CD4-positive, alpha-beta T cell treated with Interleukin-4 for 1 hour (primary cell): ENCODE measurements at regions not wholly inside any gene's neighbourhood (a gene's known extent, or its start where the extent isn't known, plus 50 kb on each side); places are given as distances from the start of the nearest gene placed in this dataset.
"Not testable (repeated sequence)": the region's sequence is repeated elsewhere in the genome, so short reads cannot be mapped to it uniquely, and the experiment has no call there.

ENCODE experiments used
- DNase-seq, 2 donors: peaks; one replicate each; pipeline ENCODE4 v3.0.0-alpha.2; 2020 to 2022

DNA sequence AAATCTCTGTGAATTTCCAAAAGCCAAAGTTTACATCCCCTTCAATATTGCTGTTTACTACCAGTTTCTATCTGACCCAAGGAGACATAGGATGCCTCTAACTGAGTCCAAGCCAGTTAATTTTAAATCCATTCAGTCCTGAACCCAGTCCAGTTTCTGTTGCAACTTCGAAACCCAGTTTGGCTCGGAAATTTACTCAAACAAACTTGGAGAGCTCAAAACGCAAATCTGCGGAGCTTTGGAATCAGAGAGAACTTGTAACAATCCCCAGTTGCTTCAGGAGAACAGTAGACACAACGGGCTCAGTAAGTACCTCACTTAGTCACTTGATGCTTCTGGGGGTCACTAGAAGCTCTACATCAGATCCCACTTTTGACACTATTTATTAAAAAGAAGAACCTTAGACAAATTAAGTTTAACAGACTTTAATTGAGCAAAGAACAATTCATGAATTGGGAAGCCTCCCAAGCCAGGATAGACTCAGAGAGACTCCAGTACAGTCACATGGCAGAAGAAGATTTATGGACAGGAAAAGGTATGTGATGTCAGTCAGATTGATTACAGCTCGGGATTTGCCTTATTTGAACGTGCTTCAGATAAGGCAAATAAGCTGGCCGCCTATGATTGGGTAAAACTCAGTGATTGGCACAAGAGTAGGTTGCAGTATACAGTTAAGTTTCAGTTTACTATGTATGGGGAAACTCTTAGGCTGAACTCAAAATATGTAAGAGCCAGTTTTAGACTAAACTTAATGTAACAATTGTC, 118.0 kb downstream of the RFPL4B start:
- DNase-seq: no peak

DNA sequence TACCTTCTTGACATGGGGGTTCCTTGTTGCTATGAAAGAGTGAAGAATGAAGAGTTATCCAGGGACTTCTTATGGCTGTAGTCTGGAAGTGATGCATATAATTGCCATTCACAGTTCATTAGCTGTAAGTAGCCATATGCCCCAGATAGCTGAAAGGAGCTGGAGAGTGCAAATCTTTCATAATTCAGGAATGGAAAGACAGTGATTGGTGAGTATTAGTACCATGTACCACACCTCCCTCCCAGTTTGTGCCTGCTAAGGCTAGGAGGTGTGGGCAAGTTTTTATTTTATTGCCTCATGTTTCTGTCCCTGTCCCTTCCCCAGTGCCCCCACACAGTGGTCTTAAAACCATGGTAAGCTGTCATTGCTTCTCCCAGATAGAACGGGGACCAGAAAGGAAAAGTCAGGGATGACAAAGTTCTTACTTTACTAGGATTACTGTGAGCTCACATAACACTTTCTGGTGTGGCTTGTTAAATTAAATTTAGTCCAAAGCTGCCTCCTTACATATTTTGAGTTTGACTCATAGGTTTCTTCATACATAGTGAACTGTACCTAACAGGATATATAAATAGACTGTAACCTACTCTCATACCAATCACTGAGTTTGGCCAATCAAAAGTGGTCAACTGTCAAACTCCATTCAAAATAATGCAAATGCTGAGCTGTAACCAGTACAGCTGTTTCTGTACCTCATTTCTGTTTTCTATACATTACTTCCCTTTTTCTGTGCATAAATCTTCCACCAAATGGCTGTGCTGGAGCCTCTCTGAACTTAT, 119.4 kb downstream of the RFPL4B start:
- no peak for DNase-seq

DNA sequence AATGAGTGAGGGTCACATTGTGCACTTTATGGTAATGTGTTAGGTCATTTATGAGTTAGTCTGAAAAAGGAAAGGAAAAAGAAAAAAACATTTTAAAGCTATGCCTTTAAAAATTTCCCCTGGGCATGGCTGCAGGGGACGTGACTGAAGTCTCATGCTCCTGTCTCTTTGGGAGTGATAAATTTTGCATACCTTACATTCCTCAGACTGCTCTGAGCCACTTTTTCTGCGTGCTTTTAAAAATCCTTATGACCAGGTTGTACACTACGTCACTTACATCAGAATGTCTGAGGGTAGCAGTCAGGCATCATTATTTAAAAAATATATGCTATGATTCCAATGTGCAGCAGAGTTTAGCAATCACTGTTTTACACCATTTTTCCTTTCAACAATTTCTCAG, 121.2 kb downstream of the RFPL4B start:
- no peak for DNase-seq

DNA sequence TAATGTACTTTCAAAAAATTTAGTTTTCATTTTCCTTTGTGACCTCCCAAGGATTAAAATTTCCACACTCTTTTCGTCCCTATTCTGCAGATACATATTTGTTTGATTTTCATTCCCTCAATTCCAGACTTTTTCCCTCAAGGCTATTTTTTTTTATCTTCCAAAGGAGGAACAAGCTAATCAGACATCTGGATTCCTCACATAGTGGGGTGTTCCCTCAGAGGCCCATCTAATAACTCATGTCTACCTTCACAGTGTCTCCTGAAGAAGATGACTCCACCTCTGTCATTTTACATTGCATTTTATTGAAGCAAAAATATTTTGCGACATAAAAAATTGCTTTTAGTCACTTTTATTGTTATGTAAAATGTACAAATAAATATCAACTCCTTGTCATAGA, 122.2 kb downstream of the RFPL4B start:
- no peak for DNase-seq

DNA sequence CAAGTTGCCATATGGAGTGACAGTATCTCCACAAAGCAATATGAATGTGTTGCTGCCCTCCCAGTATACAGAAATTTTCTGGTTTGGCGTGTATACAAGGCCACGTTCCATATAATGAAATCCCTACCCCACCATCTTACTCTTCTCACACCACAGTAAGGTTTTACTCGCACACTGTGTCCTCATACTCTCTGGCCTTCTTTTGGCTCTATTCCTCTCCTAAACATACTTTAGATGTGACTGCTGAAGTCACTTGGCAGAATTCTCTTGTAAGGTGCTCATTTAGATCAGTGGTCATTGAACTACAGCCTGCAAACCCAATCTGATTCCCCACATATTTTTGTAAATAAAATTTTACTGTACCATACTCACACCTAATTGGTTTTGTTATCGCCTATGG, 123.2 kb downstream of the RFPL4B start:
- no peak for DNase-seq

DNA sequence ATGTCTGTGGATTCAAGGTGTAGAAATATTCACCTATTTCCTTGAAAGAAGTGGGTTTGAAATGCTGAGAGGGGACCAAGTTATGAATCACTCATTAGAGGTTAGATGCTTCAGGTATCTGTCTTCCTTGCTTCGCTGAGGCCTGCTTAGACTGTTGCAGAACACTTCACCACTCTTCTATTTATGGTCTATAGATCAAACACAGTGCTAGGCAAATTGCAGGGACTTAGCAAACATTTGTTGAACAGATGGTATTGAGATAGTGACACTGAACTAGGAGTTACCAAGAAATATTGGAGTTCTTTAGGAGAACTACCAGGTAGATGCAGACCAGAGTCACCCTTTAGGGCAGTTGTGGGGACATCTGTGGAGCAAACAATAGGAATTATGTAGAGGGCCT, 123.8 kb downstream of the RFPL4B start:
- no peak for DNase-seq

DNA sequence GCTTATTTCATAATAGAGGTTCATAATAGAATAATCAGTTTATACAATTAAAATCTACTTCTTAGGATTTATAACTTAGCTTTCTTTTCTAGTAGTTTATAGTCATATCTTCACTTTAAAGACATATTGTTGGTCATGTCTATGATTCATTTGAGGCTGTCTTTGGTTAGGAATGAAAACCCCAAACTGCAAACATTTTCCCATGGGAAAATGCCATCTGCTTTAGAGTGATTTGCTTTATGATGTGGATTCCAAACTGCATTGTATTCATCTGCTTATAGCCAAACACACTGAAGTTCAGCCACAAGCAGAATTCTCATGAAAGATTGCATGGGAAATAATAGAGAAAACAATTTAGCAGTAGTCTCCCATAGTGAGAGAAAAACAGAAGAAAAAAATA, 128.0 kb downstream of the RFPL4B start:
- DNase-seq: no peak

DNA sequence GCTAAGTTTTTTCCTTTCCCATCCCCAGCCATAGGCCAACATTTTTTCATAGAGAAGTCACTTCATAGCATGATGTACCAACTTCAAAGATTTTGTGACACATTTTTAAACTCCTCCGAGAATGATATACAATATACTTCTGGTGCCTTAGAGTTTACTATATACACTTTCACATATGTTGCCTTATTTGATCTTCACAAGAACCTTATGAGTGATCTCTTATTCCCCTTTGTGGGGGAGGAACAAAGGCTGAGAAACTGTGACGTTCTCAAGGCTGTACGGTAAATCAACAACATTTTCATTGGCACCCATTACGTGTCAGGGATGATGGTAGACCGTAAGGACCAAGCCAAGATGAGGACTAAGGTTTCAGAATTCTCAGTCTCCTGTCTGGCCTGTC, 130.0 kb downstream of the RFPL4B start:
- no peak for DNase-seq

DNA sequence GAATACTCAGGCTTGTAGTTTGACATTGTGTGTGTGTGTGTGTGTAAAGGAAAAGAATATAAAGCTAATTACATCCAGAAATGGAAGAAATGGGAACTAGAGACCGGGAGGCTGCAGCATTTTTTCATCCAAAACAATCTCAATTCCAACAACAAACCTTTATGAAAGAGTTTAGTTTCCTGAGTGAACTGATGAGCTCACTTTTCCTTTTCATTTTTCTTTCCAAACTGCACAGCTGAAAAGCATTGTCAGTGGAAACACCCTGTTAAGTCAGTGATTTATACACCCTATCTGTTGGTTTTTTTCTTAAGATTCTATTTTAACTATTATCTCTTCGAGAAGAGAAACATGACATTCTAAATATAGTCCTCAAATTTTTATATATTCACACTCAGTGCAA, 130.9 kb downstream of the RFPL4B start:
- DNase-seq: no peak

DNA sequence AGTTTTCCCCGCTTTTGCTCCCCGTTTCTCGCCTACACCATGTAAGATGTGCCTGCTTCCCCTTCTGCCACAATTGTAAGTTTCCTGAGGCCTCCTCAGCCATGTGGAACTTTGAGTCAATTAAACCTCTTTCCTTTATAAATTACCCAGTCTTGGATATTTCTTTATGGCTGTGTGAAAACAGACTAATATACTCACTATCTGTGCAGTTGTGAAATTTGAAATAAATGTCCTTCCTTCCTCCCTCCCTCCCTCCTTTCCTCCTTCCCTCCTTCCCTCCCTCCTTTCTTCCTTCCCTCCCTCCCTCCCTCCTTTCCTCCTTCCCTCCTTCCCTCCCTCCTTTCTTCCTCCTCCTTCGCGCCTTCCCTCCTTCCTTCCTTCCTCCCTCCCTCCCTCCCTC, 132.8 kb downstream of the RFPL4B start:
- DNase-seq: not testable (repeated sequence)

DNA sequence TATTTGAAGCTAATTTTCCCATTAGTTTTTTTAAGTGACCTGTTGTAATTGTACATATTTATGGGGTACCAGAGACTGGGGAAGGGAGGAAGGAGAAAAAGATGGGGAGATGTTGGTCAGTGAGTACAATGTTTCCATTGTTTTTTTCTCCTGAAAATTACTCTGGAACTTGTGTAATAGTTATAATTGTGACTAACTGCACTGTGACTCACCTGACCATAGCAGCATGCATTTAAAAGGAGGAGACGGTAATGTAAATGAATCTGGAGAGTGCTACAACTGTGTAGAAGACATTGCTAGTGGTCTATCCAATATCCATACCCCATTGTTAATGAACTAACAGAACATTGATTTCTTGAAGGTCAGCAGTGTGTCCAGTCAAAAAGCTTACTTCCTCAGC, 133.4 kb downstream of the RFPL4B start:
- no peak for DNase-seq

DNA sequence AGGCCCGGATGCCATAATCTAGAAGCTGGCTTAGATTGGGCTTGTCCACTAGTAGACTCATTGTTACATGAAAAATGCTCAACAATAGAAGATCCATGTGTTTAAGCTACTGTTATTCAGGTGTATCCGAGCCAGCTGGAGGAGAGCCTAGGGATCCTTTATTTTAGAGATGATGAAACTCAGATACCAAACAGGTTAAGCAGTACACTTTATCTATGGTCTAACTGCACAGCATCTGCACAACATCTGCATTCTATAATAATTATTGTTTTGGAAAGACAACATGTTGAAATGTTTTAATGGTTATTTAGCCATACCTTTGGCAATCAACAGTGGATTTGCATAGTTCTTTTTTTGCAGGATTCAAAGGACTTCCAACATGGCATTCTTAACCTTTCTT, 134.1 kb downstream of the RFPL4B start:
- no peak for DNase-seq

DNA sequence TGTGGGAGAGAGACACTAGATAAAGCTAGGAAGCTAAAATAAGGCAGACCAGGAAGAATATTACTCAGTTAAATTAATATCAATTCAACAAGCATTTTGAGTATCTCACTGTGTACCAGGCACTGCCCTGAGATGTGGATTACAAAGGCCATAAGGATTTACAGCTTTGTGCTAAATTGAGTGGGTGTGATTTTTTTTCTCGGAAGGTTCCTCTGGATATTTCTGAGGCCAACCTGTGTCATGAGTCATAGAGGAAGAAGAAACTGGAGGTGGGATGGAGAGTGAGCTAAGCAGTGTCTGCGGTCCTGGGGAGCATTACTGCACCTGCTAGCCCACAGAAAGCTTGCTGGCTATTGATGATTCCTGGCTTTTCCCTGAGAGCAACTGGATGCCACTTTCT, 135.2 kb downstream of the RFPL4B start:
- DNase-seq: no peak

DNA sequence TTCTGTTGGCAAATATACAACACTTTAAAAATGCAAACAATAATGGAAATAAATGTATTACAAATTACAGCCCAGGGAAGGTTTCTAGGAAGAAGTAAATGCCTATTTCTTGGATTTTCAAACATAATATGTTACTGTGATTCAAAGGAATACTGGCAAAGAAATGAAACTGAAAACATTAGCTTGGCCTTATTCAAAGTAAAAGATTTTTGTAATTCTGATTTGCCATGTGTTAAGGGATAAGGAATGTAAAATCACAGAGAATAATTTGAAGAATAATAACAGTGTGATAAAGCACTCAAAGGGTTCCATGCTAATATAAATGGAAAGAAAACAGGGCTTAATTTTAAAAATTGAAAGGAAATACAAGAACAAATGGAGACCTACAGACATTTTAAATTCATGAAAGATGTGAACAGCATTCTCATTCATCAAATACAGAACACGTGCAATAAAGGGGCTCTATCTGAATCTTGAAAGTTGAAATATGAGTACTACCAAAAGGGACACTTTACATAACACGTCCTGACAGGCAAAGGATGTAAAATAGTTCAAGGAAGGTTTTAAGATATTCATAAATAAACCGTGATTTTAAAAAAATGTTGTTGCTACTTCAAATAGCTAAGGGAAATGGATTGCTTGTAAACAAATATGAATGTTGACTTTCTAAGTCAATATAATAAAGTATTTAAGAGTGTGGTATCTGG, 138.1 kb downstream of the RFPL4B start:
- no peak for DNase-seq

DNA sequence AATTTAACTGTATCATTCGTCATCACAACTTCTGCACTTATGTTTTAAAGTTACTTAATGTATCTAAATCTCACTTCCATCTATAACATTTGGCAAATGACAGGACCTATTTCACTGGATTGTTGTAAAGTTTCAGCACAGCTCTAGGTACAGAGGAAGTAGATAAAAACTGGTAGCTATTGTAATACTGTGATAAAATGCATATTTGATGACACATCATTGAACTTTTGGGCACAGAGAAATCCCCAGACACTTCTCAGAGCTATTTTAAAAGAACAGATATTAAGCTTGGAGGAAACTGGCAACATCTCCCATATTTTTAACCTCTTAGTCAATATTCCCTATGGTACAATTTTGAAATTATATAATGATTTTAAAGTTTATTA, 138.7 kb downstream of the RFPL4B start:
- no peak for DNase-seq

DNA sequence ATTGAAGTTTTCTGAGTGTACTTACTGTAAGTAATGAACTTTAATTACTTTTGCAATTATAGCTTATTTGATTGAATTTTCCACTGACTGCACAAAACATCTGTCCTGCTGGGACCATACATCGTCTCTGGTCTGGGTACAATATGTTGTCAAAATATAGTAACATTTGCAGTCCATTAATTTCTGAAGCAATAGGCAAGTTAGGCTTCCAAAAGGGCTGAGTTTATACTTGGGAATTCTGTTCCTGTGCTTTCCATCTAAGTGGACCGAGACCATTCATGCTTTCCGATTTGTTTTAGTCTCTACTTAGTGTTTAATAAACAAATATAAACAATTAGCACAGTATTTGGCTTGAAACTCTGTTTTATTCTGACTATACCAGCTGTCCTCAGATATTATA, 139.3 kb downstream of the RFPL4B start:
- DNase-seq: no peak

DNA sequence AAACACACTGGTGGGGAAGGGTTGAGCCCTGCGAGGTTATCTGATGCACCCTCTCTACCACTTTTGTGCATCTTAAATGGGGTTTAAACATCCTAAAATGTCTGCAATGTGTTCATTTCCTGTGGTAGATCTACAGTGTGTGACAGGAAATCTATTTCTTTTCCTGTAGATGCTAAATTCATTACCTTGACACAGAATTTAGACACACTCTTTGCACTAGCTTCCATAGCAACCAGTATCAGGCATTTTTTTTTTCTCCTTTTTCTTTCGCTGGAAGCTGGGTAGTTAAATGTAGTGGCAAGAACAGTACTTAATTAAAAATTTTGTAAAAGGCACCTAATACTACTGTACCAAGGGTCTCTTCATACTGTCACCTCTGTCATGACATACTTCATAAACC, 141.1 kb downstream of the RFPL4B start:
- DNase-seq: no peak

DNA sequence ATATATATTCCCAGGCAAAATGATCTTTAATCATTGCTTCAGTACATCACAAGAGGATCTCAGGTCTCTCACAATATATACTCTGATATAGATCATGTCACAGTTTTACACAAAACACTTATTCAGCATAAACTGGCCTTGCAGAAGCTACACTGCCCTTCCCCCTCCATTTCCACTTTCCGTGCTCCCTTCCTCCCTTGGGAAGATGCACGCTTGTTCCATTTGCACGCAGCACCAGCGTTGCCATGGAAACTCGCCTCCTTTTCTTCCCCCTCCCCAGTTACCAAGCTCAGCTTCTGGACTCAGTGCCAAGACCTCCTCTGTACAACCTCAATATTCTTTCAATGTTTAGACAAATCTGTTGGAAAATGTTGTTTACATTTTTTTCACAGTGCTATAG, 154.6 kb downstream of the RFPL4B start:
- no peak for DNase-seq

DNA sequence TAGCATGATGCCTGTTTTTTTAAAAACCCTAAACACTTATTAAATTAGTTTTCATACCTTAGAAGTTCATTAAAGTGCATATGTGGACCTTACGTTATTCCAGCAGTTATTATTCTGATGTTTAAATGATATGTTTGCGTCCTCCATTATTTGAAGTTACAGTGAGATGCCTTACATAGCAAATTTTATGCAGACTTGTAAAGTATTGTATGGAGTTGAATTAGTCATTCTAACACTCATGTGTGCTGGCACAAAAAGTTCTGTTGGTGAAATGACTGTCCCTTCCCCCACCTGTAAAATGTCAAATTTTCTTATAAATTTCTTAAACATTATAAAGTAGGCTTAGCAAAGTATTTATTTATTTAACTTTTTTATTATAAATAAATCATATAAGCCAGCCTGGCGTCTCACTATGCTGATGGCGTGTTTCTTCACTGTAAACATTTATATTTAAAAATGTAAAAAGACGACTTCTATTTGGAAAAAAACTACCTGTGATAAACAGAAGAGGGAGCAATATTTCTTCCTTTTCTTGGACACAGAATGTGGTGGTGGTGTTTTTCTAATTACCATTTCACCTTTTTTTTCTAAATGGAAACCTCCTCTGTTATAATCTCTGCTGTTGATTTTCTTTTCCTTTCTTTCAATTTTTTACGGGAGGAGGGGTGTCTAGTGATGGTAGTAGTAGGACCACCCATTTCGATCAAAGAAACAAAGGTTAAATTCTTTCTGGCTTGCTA, 155.4 kb downstream of the RFPL4B start:
- DNase-seq: no peak

DNA sequence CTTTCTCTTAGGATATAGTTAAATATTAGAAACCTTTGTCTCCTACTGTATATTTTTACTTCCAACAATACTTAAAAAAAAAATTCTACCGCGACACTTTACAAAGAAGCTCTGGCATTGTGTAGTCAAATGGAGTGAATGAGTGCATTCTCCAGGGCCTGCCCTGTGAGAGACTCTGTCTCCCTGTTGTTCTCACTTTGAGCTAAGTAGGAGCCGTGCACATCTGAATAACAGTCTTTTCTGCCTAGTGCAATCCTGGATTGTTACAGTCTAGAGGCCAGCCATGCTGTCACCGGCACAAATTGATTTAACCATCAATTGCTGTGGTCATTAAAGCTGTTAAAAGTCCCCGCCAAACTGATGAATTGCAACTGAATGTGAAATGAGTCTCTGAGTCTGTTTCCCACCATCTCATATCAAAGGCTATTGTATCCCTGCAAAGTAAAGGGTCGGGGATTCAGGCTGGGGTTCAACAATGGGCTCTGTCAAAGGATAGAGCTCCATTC, 156.0 kb downstream of the RFPL4B start:
- no peak for DNase-seq

DNA sequence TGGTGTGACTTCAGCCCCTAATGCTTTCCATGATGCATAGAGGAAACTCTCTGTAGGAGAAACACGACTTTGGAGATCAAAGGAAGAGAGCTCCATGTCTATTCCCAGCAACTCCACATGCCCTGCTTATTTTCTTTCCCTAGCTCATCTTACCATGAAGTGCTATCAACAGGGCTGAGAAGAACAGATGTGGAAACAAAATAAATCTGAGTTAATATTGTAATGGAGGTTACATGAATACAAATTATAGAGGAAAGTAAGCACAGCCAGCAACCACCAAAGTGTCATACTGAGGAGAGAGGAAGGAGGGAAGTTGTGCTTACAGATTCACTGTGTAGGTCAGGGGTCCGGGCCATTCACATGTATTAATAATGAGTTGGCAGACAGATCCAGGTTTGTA, 157.5 kb downstream of the RFPL4B start:
- no peak for DNase-seq

DNA sequence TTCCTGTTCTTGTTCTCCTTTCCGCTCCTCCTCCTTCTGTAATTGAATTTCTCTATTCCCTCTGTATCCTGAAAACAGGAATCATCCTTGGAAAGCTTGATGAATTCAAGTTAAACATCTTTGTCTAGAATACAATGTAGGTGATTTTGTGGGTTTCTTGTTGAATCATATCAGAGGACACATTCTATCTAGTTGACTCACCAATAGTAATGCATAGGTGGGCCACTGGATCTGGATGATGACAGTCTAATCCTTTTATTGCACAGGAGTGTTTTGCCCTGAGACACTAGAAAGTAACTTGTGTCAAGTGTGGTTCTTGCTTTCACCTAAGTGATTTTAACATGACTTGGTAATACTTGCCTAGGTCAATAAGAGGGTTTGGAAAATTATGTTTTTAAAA, 164.3 kb downstream of the RFPL4B start:
- DNase-seq: no peak

DNA sequence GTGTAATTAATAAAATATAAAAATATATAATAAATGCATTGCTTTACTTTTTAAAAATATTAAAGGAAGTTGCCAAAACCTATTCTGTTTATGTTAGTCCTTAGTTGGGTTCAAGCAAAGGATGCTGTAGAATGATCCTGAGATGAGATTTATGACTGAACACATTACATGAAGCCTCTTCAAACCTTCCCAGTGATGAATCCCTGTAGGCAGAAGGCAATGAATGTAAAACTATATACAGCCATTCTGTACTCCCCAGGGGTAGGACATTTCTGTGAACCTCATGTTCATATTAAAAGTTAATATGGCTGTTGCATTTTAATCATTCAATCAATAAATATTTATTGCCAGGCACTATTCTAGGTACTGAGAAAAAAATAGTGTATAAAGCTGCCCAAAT, 166.0 kb downstream of the RFPL4B start:
- no peak for DNase-seq
